IMR-90 (cell line): ENCODE measurements at regions not wholly inside any gene's neighbourhood (a gene's known extent, or its start where the extent isn't known, plus 50 kb on each side); places are given as distances from the start of the nearest gene placed in this dataset.

Source experiments
- ATAC-seq: fragments of 200-7000 bp; cut with Tn5 transposase; 2 replicates; pipeline ENCODE4 v1.9.1; 2020; ENCODE audit warnings: low read depth, mild to moderate bottlenecking, moderate library complexity
- BruUV-seq: library from RNA; stranded (reverse); fragments of 400-500 nt; replicated peaks from 2 replicates; lab custom pipeline; 2021; lab: Mats Ljungman, UMichigan
- CTCF ChIA-PET: fragments of 300-600 bp; formaldehyde crosslinking; extraction: SDS; loops from one replicate; lab custom pipeline; 2021; ENCODE audit warnings: antibody characterized with exemption; lab: Yijun Ruan, JAX
- POLR2A ChIA-PET: fragments of 300-600 bp; sonication (Branson Sonifier 250); formaldehyde crosslinking; loops from one replicate; lab custom pipeline; 2022; ENCODE audit warnings: antibody characterized with exemption; ENCODE audit not compliant: unreplicated experiment; lab: Charles Lee
- DNase-seq: peaks from one replicate; pipeline ENCODE4 v3.0.0; 2013
- H2AFZ ChIP-seq: replicated peaks from 2 replicates; pipeline ENCODE3; 2013; ENCODE audit warnings: low read length, mild to moderate bottlenecking; ENCODE audit not compliant: poor library complexity
- H2AK5ac ChIP-seq: 2 replicates; pipeline ENCODE4 v1.6.1; 2013; ENCODE audit warnings: low read depth, low read length, inconsistent platforms
- H2AK9ac ChIP-seq: replicated peaks from 2 replicates; pipeline ENCODE3; 2013; ENCODE audit warnings: mild to moderate bottlenecking, low read depth, low read length, moderate library complexity; ENCODE audit not compliant: poor library complexity
- H2BK120ac ChIP-seq: 2 replicates; pipeline ENCODE4 v1.6.1; 2013; ENCODE audit warnings: low read depth, low read length, inconsistent platforms
- H2BK15ac ChIP-seq: 3 replicates; pipeline ENCODE4 v1.6.1; 2013; ENCODE audit warnings: low read depth, low read length, inconsistent platforms
- H2BK20ac ChIP-seq: 2 replicates; pipeline ENCODE4 v1.6.1; 2013; ENCODE audit warnings: low read depth, mild to moderate bottlenecking, inconsistent platforms, low read length, moderate library complexity
- H2BK5ac ChIP-seq: 2 replicates; pipeline ENCODE4 v1.6.1; 2013; ENCODE audit warnings: mild to moderate bottlenecking, low read depth, low read length, inconsistent platforms; ENCODE audit not compliant: poor library complexity, severe bottlenecking
- H3K14ac ChIP-seq: replicated peaks from 2 replicates; pipeline ENCODE4 v1.6.1; 2013; ENCODE audit warnings: low read depth, low read length, inconsistent platforms
- H3K18ac ChIP-seq: 2 replicates; pipeline ENCODE4 v1.6.1; 2013; ENCODE audit warnings: low read depth, low read length, control low read depth
- H3K23ac ChIP-seq: 2 replicates; pipeline ENCODE4 v1.6.1; 2013; ENCODE audit warnings: low read depth, low read length, inconsistent platforms
- H3K27ac ChIP-seq: 2 replicates; pipeline ENCODE4 v1.5.1; 2013; ENCODE audit warnings: mild to moderate bottlenecking, control low read depth, low read length; ENCODE audit not compliant: insufficient read depth
- H3K27me3 ChIP-seq: 2 replicates; pipeline ENCODE4 v1.6.1; 2013; ENCODE audit warnings: low read length; ENCODE audit not compliant: control insufficient read depth, insufficient read depth
- H3K36me3 ChIP-seq: 2 replicates; pipeline ENCODE4 v1.6.1; 2013; ENCODE audit warnings: low read length, mixed read lengths; ENCODE audit not compliant: control insufficient read depth, insufficient read depth
- H3K4ac ChIP-seq: 2 replicates; pipeline ENCODE4 v1.6.1; 2013; ENCODE audit warnings: low read depth, low read length, inconsistent platforms
- H3K4me1 ChIP-seq: 2 replicates; pipeline ENCODE4 v1.6.1; 2013; ENCODE audit warnings: low read length, mixed read lengths; ENCODE audit not compliant: control insufficient read depth, insufficient read depth
- H3K4me2 ChIP-seq: 2 replicates; pipeline ENCODE4 v1.6.1; 2013; ENCODE audit warnings: low read depth, mild to moderate bottlenecking, control low read depth, low read length, moderate library complexity
- H3K4me3 ChIP-seq: 2 replicates; pipeline ENCODE4 v1.5.1; 2013; ENCODE audit warnings: low read depth, mild to moderate bottlenecking, control low read depth, low read length, moderate library complexity; ENCODE audit not compliant: insufficient read depth
- H3K56ac ChIP-seq: 2 replicates; pipeline ENCODE4 v1.6.1; 2013; ENCODE audit warnings: low read length, inconsistent platforms; ENCODE audit not compliant: insufficient read depth; ENCODE audit errors: extremely low read depth
- H3K79me1 ChIP-seq, 2 experiments: 2 replicates each; pipeline ENCODE4 v1.6.1; 2013; ENCODE audit warnings: low read length in 2 of 2, inconsistent platforms in 1 of 2, low read depth in 1 of 2
- H3K9ac ChIP-seq: 2 replicates; pipeline ENCODE4 v1.6.1; 2013; ENCODE audit warnings: low read depth, low read length, control low read depth
- H3K9me1 ChIP-seq: 2 replicates; pipeline ENCODE4 v1.6.1; 2013; ENCODE audit warnings: low read length, inconsistent platforms; ENCODE audit not compliant: insufficient read depth
- H3K9me3 ChIP-seq: 2 replicates; pipeline ENCODE4 v1.6.1; 2013; ENCODE audit warnings: low read length; ENCODE audit not compliant: control insufficient read depth, insufficient read depth
- H4K20me1 ChIP-seq: 2 replicates; pipeline ENCODE4 v1.6.1; 2013; ENCODE audit warnings: low read length, inconsistent platforms; ENCODE audit not compliant: insufficient read depth
- H4K5ac ChIP-seq: 2 replicates; pipeline ENCODE4 v1.6.1; 2013; ENCODE audit warnings: mild to moderate bottlenecking, low read depth, low read length, control low read depth
- H4K8ac ChIP-seq, 2 experiments: 2 replicates each; pipeline ENCODE4 v1.6.1; 2013; ENCODE audit warnings: low read depth in 2 of 2, low read length in 2 of 2, control low read depth in 1 of 2, inconsistent platforms in 1 of 2
- H4K91ac ChIP-seq: 2 replicates; pipeline ENCODE4 v1.6.1; 2013; ENCODE audit warnings: low read depth, low read length, inconsistent platforms; ENCODE audit not compliant: insufficient read depth
- BHLHE40 ChIP-seq: fragments of 150-350 bp; IDR thresholded peaks from 2 replicates; pipeline ENCODE4 v1.6.1; 2016; ENCODE audit warnings: mild to moderate bottlenecking, low read depth, low read length
- CEBPB ChIP-seq: IDR thresholded peaks from 2 replicates; pipeline ENCODE4 v1.6.1; 2012; ENCODE audit warnings: low read depth, low read length, improper control_type of control experiment
- CHD1 ChIP-seq: IDR thresholded peaks from 2 replicates; pipeline ENCODE4 v1.6.1; 2012; ENCODE audit warnings: low read depth, low read length, improper control_type of control experiment
- MAFK ChIP-seq: IDR thresholded peaks from 2 replicates; pipeline ENCODE4 v1.6.1; 2012; ENCODE audit warnings: low read depth, low read length, improper control_type of control experiment
- MAZ ChIP-seq: IDR thresholded peaks from 2 replicates; pipeline ENCODE4 v1.6.1; 2012; ENCODE audit warnings: low read depth, mild to moderate bottlenecking, low read length, improper control_type of control experiment, moderate library complexity, borderline replicate concordance
- MXI1 ChIP-seq: IDR thresholded peaks from 2 replicates; pipeline ENCODE4 v1.6.1; 2012; ENCODE audit warnings: low read depth, mild to moderate bottlenecking, low read length, moderate library complexity, borderline replicate concordance
- NFE2L2 ChIP-seq: fragments of 150-350 bp; IDR thresholded peaks from 2 replicates; pipeline ENCODE4 v1.6.1; 2016; ENCODE audit warnings: low read depth, mild to moderate bottlenecking, low read length
- POLR2A ChIP-seq: IDR thresholded peaks from 2 replicates; pipeline ENCODE4 v1.6.1; 2012; ENCODE audit warnings: mild to moderate bottlenecking, low read depth, low read length
- RAD21 ChIP-seq: IDR thresholded peaks from 2 replicates; pipeline ENCODE4 v1.6.1; 2012; ENCODE audit warnings: low read length, improper control_type of control experiment
- RCOR1 ChIP-seq: IDR thresholded peaks from 2 replicates; pipeline ENCODE4 v1.6.1; 2012; ENCODE audit warnings: mild to moderate bottlenecking, low read length, improper control_type of control experiment; ENCODE audit not compliant: insufficient replicate concordance
- USF2 ChIP-seq: fragments of 150-350 bp; IDR thresholded peaks from 2 replicates; pipeline ENCODE4 v1.6.1; 2017; ENCODE audit warnings: mild to moderate bottlenecking, antibody characterized with exemption, low read length, low read depth
- WGBS, 2 experiments: methylation state at CpG; one replicate each; pipeline versions ENCODE4 v1.1.5 to v1.1.7; 2013; ENCODE audit warnings: missing lambda C conversion rate in 2 of 2; ENCODE audit not compliant: insufficient read length in 1 of 2; ENCODE audit errors: extremely low coverage in 2 of 2; 5-methylcytosine and 5-hydroxymethylcytosine counted together
- dilution Hi-C: fragments of 300-500 bp; cut with HindIII; formaldehyde crosslinking; loops from one replicate; pipeline ENCODE4 v1.14.3; 2018; ENCODE audit warnings: low sequenced_read_pairs; ENCODE audit not compliant: unreplicated experiment
- in situ Hi-C: fragments of 300-500 bp; cut with MboI; formaldehyde crosslinking; loops from 3 replicates; pipeline ENCODE4 v1.14.3; 2019; ENCODE audit warnings: low sequenced_read_pairs, inconsistent platforms, mixed read lengths
- intact Hi-C: fragments of 100-400 bp; cut with micrococcal nuclease; formaldehyde crosslinking; loops from 2 replicates; pipeline ENCODE4 v1.10.0; 2022
- TF ChIP-seq, protein P1 (sequence below): fragments of 150-350 bp; IDR thresholded peaks from 2 replicates; pipeline ENCODE4 v1.6.1; 2016; ENCODE audit warnings: low read depth, mild to moderate bottlenecking, low read length, moderate library complexity, borderline replicate concordance

DNA sequence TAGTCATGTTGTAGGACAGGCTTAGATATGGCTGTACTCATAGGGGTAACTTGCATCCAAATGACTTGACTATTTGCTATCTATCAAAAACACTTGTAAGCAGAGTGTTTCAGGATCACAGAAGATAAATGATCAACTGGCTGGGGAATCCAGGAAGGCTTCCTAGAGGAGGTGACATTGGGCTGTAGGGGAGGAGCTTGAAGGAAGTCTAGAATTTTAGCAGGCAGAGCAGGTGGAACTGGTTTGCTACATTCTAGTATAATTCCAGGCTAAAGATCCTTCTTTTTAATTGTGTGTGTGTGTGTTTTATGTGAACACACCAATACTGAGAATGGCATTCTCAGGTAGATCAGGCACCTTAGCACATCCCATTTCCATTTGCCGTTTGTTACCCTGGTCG lies 380.3 kb downstream of the MCTP2 start:
- H3K4me2 ChIP-seq = no peak overlapping the region
- no peak overlapping the region for H2BK120ac ChIP-seq
- H3K4me3 ChIP-seq = no peak overlapping the region
- ChIA-PET CTCF (no interaction called here), POLR2A (no interaction called here)
- intact Hi-C loops = no loop called here
- H2BK15ac ChIP-seq = no peak overlapping the region
- no peak overlapping the region for H2AFZ ChIP-seq
- no peaks in the 10 kb centered on the region for H3K79me1 ChIP-seq
- H3K9me1 ChIP-seq = no peaks in the 10 kb centered on the region
- H3K23ac ChIP-seq = no peak overlapping the region
- DNase-seq (no peak), ATAC-seq (no peak)
- BruUV-seq = no TSS peak
- WGBS, 2 experiments = no CpG with 5 or more reads among the region's 2 CpGs
- no peak overlapping the region for H4K8ac ChIP-seq
- H3K4ac ChIP-seq = no peak overlapping the region
- H3K9me3 ChIP-seq = peaks cover 19% of the 10 kb centered on the region
- H4K5ac ChIP-seq = no peak overlapping the region
- TF ChIP-seq RAD21 (no peak), NFE2L2 (no peak), POLR2A (no peak), USF2 (no peak), MAZ (no peak), CEBPB (no peak), BHLHE40 (no peak), CHD1 (no peak), MXI1 (no peak), RCOR1 (no peak), MAFK (no peak)
- TF ChIP-seq, protein P1, sequence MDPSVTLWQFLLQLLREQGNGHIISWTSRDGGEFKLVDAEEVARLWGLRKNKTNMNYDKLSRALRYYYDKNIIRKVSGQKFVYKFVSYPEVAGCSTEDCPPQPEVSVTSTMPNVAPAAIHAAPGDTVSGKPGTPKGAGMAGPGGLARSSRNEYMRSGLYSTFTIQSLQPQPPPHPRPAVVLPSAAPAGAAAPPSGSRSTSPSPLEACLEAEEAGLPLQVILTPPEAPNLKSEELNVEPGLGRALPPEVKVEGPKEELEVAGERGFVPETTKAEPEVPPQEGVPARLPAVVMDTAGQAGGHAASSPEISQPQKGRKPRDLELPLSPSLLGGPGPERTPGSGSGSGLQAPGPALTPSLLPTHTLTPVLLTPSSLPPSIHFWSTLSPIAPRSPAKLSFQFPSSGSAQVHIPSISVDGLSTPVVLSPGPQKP = no peak
- H3K18ac ChIP-seq = no peak overlapping the region
- H3K27ac ChIP-seq = no peak overlapping the region
- no peaks in the 10 kb centered on the region for H3K36me3 ChIP-seq
- H3K14ac ChIP-seq = no peak overlapping the region
- no peaks in the 10 kb centered on the region for H3K4me1 ChIP-seq
- no peaks in the 10 kb centered on the region for H3K27me3 ChIP-seq
- in situ Hi-C loops = no loop called here
- H4K91ac ChIP-seq = no peak overlapping the region
- no peak overlapping the region for H2AK9ac ChIP-seq
- no peak overlapping the region for H3K9ac ChIP-seq
- no peak overlapping the region for H2BK20ac ChIP-seq
- no peak overlapping the region for H2BK5ac ChIP-seq
- dilution Hi-C loops = no loop called here
- no peaks in the 10 kb centered on the region for H4K20me1 ChIP-seq
- no peak overlapping the region for H2AK5ac ChIP-seq
- no peak overlapping the region for H3K56ac ChIP-seq
